Neural progenitor cell (in vitro differentiated cells): ENCODE measurements at regions not wholly inside any gene's neighbourhood (a gene's known extent, or its start where the extent isn't known, plus 50 kb on each side); places are given as distances from the start of the nearest gene placed in this dataset.

Source experiments
- DNase-seq: peaks from one replicate; pipeline ENCODE4 v3.0.0-alpha.2; 2016; ENCODE audit warnings: low spot score
- H2AFZ ChIP-seq: fragments of 200-600 bp; sonication (generic); replicated peaks from 2 replicates; pipeline ENCODE4 v1.6.1; 2016; ENCODE audit warnings: antibody characterized with exemption
- H3F3A ChIP-seq: fragments of 200-600 bp; sonication (generic); 2 replicates; pipeline ENCODE4 v1.6.1; 2016; ENCODE audit warnings: antibody characterized with exemption, low read depth
- H3K27ac ChIP-seq: fragments of 200-600 bp; sonication (generic); 2 replicates; pipeline ENCODE4 v1.5.1; 2016; ENCODE audit warnings: mild to moderate bottlenecking
- H3K27me3 ChIP-seq: fragments of 200-600 bp; sonication (generic); 2 replicates; pipeline ENCODE4 v1.6.1; 2016; ENCODE audit warnings: mild to moderate bottlenecking, moderate library complexity
- H3K36me3 ChIP-seq: fragments of 200-600 bp; sonication (generic); 2 replicates; pipeline ENCODE4 v1.5.1; 2016
- H3K4me1 ChIP-seq: fragments of 200-600 bp; sonication (generic); 2 replicates; pipeline ENCODE4 v1.6.1; 2016; ENCODE audit warnings: mixed run types
- H3K4me2 ChIP-seq: fragments of 200-600 bp; sonication (generic); 2 replicates; pipeline ENCODE4 v1.6.1; 2016
- H3K4me3 ChIP-seq: fragments of 200-600 bp; sonication (generic); 2 replicates; pipeline ENCODE4 v1.5.1; 2016
- H3K79me2 ChIP-seq: fragments of 200-600 bp; sonication (generic); 2 replicates; pipeline ENCODE4 v1.6.1; 2016; ENCODE audit warnings: low read depth
- H3K9ac ChIP-seq: fragments of 200-600 bp; sonication (generic); 2 replicates; pipeline ENCODE4 v1.6.1; 2016
- H3K9me3 ChIP-seq: fragments of 200-600 bp; sonication (generic); 2 replicates; pipeline ENCODE4 v1.5.1; 2016; ENCODE audit warnings: low read depth
- H4K20me1 ChIP-seq: fragments of 200-600 bp; sonication (generic); 2 replicates; pipeline ENCODE4 v1.6.1; 2016; ENCODE audit warnings: low read depth
- H3K27ac Mint-ChIP-seq: 3 replicates; pipeline ENCODE4 v1.8.0; 2021; ENCODE audit warnings: mixed read lengths
- H3K27me3 Mint-ChIP-seq: 2 replicates; pipeline ENCODE4 v1.8.0; 2022; ENCODE audit warnings: low read depth, mild to moderate bottlenecking, inconsistent platforms, moderate library complexity, mixed read lengths; ENCODE audit not compliant: insufficient read depth
- H3K36me3 Mint-ChIP-seq: 3 replicates; pipeline ENCODE4 v1.8.0; 2021; ENCODE audit warnings: mixed read lengths
- H3K4me1 Mint-ChIP-seq: 3 replicates; pipeline ENCODE4 v1.8.0; 2021; ENCODE audit warnings: mixed read lengths
- H3K4me3 Mint-ChIP-seq: 3 replicates; pipeline ENCODE4 v1.8.0; 2021; ENCODE audit warnings: mild to moderate bottlenecking, moderate library complexity, mixed read lengths
- H3K9me3 Mint-ChIP-seq: 3 replicates; pipeline ENCODE4 v1.8.0; 2020; ENCODE audit warnings: mixed read lengths
- EZH2 ChIP-seq: fragments of 200-600 bp; sonication (generic); IDR thresholded peaks from 2 replicates; pipeline ENCODE4 v1.6.1; 2017; ENCODE audit warnings: antibody characterized with exemption, mild to moderate bottlenecking, moderate library complexity
- EZH2phosphoT487 ChIP-seq: fragments of 200-600 bp; sonication (generic); IDR thresholded peaks from 2 replicates; pipeline ENCODE4 v1.6.1; 2017; ENCODE audit warnings: antibody characterized with exemption
- TF ChIP-seq, protein P1 (sequence below): fragments of 200-600 bp; sonication (generic); IDR thresholded peaks from 2 replicates; pipeline ENCODE4 v1.5.1; 2017; ENCODE audit warnings: antibody characterized with exemption, mild to moderate bottlenecking

DNA sequence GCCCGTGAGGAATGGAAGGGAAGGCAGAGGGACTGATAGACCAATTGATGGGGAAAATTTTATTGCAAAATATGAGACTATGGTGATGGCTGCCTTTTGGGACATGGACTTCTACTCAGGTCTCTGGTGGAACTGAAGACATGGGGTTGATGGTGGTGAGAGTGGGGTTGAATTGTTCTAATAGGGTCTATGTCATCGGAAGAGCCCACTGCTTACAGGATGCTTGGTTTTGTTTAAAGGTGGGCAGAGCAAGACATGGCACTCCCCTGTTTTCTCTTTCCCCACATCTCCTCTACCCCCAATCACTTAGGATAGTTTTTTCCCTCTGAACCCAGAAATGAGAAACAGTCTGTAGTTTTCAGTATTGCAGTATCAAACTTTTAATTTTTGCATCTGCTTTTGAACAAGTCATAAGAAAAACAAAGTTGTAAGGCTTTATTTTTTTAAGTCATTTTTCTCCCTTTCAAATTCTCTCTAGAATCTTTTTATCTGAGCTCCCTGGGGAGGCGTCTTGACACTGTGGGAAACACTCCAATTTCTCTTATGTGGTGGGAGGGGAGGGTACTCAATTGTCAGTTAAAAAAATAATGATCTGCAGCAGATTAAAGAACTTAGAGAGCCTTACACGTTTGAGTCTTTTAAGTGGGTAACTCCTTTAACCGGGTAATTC, 276.2 kb upstream of the TBC1D5 start:
- no peak for TF ChIP-seq EZH2phosphoT487
- no peaks in the 10 kb centered on the region for H3K36me3 Mint-ChIP-seq

DNA sequence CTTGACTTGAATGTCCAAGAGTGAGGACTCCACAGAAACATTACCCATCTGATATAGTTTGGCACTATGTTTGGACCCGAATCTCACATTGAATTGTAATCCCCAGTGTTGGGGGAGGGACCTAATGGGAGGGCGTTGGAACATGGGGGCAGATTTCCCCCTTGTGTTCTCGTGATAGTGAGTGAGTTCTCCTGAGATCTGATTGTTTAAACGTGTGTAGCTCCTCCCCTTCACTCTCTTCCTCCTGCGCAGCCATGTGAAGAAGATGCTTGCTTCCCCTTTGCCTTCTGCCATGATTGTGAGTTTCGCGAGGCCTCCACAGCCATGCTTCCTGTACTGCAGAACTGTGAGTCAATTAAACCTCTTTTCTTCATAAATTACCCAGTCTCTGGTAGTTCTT, 273.9 kb upstream of the TBC1D5 start:
- DNase-seq = no peak
- no peak overlapping the region for H3K27ac ChIP-seq
- no peak overlapping the region for H3K4me3 ChIP-seq
- H3K36me3 ChIP-seq = no peaks in the 10 kb centered on the region
- H3K4me3 Mint-ChIP-seq = no peak overlapping the region
- no peaks in the 10 kb centered on the region for H3K27me3 ChIP-seq
- peaks cover 16% of the 10 kb centered on the region for H3K4me1 ChIP-seq
- no peaks in the 10 kb centered on the region for H3K79me2 ChIP-seq
- peaks cover 9% of the 10 kb centered on the region for H3K4me1 Mint-ChIP-seq
- no peak overlapping the region for H3K9ac ChIP-seq
- TF ChIP-seq, protein P1, sequence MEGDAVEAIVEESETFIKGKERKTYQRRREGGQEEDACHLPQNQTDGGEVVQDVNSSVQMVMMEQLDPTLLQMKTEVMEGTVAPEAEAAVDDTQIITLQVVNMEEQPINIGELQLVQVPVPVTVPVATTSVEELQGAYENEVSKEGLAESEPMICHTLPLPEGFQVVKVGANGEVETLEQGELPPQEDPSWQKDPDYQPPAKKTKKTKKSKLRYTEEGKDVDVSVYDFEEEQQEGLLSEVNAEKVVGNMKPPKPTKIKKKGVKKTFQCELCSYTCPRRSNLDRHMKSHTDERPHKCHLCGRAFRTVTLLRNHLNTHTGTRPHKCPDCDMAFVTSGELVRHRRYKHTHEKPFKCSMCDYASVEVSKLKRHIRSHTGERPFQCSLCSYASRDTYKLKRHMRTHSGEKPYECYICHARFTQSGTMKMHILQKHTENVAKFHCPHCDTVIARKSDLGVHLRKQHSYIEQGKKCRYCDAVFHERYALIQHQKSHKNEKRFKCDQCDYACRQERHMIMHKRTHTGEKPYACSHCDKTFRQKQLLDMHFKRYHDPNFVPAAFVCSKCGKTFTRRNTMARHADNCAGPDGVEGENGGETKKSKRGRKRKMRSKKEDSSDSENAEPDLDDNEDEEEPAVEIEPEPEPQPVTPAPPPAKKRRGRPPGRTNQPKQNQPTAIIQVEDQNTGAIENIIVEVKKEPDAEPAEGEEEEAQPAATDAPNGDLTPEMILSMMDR = no peak
- TF ChIP-seq EZH2phosphoT487 = no peak
- no peak for TF ChIP-seq EZH2
- no peaks in the 10 kb centered on the region for H3K9me3 ChIP-seq
- H3K4me2 ChIP-seq = no peak overlapping the region
- H4K20me1 ChIP-seq = no peaks in the 10 kb centered on the region
- no peak overlapping the region for H3K27ac Mint-ChIP-seq
- H3K9me3 Mint-ChIP-seq = no peaks in the 10 kb centered on the region
- H3K36me3 Mint-ChIP-seq = no peaks in the 10 kb centered on the region
- no peaks in the 10 kb centered on the region for H3K27me3 Mint-ChIP-seq
- no peak overlapping the region for H2AFZ ChIP-seq
- no peaks in the 10 kb centered on the region for H3F3A ChIP-seq

More for the DNA sequence above, 276.2 kb upstream of the TBC1D5 start:
- peaks cover 16% of the 10 kb centered on the region for H3K4me1 ChIP-seq
- H3F3A ChIP-seq = no peaks in the 10 kb centered on the region
- Mint-ChIP-seq H3K27me3 (peaks cover 3% of the 10 kb centered on the region), H3K4me3 (no peak overlapping the region), H3K9me3 (no peaks in the 10 kb centered on the region), H3K27ac (no peak overlapping the region), H3K4me1 (peaks cover 9% of the 10 kb centered on the region)
- no peak overlapping the region for H3K4me2 ChIP-seq
- no peaks in the 10 kb centered on the region for H3K36me3 ChIP-seq
- no peaks in the 10 kb centered on the region for H3K79me2 ChIP-seq
- DNase-seq = no peak
- H4K20me1 ChIP-seq = no peaks in the 10 kb centered on the region
- no peaks in the 10 kb centered on the region for H3K9me3 ChIP-seq
- H2AFZ ChIP-seq = no peak overlapping the region
- H3K27ac ChIP-seq = no peak overlapping the region
- H3K9ac ChIP-seq = no peak overlapping the region
- H3K4me3 ChIP-seq = no peak overlapping the region
- H3K27me3 ChIP-seq = no peaks in the 10 kb centered on the region

DNA sequence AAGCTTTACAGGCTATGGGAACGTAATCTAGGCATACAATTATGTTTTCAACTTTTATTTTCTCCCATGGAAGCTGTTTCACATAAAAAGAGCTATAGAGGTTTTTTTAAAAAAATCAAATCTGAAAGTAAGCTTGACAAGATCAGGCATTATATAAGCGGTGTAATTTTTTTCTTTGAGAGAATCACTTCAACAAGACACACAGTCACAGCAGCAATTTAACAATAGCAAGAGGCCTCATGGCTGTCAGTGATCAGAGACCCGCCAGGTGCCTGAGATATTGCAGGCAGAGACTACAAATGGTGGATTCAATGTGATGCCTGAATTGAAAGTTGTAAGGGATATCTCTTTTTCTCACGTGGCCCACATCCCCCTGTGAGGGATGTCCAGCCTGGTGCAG, 270.5 kb upstream of the TBC1D5 start:
- peaks cover 7% of the 10 kb centered on the region for H3K4me1 ChIP-seq
- peaks cover 3% of the 10 kb centered on the region for H3K27me3 Mint-ChIP-seq
- no peak overlapping the region for H3K9ac ChIP-seq
- H3K79me2 ChIP-seq = no peaks in the 10 kb centered on the region
- peaks cover 3% of the 10 kb centered on the region for H3K4me1 Mint-ChIP-seq
- H3K4me2 ChIP-seq = no peak overlapping the region
- no peak for DNase-seq
- no peak overlapping the region for H2AFZ ChIP-seq
- H3K36me3 ChIP-seq = no peaks in the 10 kb centered on the region
- no peak overlapping the region for H3K4me3 Mint-ChIP-seq
- no peaks in the 10 kb centered on the region for H3K9me3 Mint-ChIP-seq
- no peaks in the 10 kb centered on the region for H3K27me3 ChIP-seq
- no peaks in the 10 kb centered on the region for H3K36me3 Mint-ChIP-seq
- no peak overlapping the region for H3K27ac Mint-ChIP-seq
- H3K27ac ChIP-seq = no peak overlapping the region
- no peaks in the 10 kb centered on the region for H4K20me1 ChIP-seq
- H3K4me3 ChIP-seq = no peak overlapping the region
- TF ChIP-seq EZH2phosphoT487 (no peak), EZH2 (no peak)
- TF ChIP-seq, protein P1 = no peak
- no peaks in the 10 kb centered on the region for H3K9me3 ChIP-seq
- H3F3A ChIP-seq = no peaks in the 10 kb centered on the region

DNA sequence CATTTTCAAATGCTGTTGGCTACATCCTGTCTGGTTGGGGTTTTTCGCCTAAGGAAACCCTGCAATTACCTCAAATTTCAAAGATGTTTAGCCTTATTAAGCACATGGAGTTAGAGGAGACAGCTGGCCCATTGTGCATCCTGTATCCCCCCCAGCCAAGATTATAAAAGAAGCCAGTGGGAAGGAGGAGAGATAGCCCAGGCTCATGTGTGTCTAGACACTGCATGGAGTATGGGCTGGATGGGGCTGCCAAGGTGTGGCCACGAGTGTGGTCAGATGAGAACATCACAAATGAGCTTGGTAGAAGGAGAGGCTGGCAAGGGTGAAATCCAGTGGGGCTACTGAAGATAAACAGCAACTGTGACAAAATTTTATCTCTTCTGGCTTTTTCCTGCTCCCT, 270.0 kb upstream of the TBC1D5 start:
- peaks cover 2% of the 10 kb centered on the region for H3K4me1 ChIP-seq
- Mint-ChIP-seq H3K4me3 (no peak overlapping the region), H3K36me3 (no peaks in the 10 kb centered on the region), H3K9me3 (no peaks in the 10 kb centered on the region), H3K27ac (no peak overlapping the region), H3K27me3 (peaks cover 3% of the 10 kb centered on the region), H3K4me1 (peaks cover 2% of the 10 kb centered on the region)
- H3K27ac ChIP-seq = no peak overlapping the region
- H3K27me3 ChIP-seq = no peaks in the 10 kb centered on the region
- no peak overlapping the region for H2AFZ ChIP-seq
- no peak for DNase-seq
- no peaks in the 10 kb centered on the region for H3K9me3 ChIP-seq
- H3F3A ChIP-seq = no peaks in the 10 kb centered on the region
- H3K9ac ChIP-seq = no peak overlapping the region
- no peak overlapping the region for H3K4me2 ChIP-seq
- no peaks in the 10 kb centered on the region for H4K20me1 ChIP-seq
- TF ChIP-seq, protein P1 = no peak
- TF ChIP-seq EZH2 (no peak), EZH2phosphoT487 (no peak)
- H3K79me2 ChIP-seq = no peaks in the 10 kb centered on the region
- no peaks in the 10 kb centered on the region for H3K36me3 ChIP-seq
- H3K4me3 ChIP-seq = no peak overlapping the region
